ENCODE measurements at regions not wholly inside any gene's neighbourhood (a gene's known extent, or its start where the extent isn't known, plus 50 kb on each side); places are given as distances from the start of the nearest gene placed in this dataset.

DNA sequence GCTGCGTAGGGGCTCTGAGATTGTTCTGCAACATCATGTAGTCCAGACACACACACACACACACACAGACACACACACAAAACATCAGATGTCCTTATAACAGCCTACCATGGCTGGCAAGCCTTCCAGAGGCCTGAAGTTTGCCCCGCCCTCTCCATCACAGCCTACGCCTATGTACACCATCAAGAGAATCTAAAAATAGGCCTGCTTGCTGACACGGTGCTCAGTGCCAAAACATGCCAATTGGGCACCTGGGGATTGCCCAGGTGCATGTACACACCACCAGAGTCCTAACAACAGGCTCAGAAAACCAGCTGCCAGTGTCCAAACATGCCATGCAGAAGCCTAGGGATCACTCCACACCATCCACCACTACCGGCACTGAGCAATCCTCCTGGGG lies 391.7 kb upstream of the SPTLC3 start:
- TF ChIP-seq POLR2A (IDR thresholded peaks at IDR 0.05; ENCODE audit: low read depth, low read length) (no peak), POLR2AphosphoS5 (IDR thresholded peaks at IDR 0.05; ENCODE audit: low read depth, low read length) (no peak)

All from GM12891 (cell line).